ENCODE measurements at regions not wholly inside any gene's neighbourhood (a gene's known extent, or its start where the extent isn't known, plus 50 kb on each side); places are given as distances from the start of the nearest gene placed in this dataset.

DNA sequence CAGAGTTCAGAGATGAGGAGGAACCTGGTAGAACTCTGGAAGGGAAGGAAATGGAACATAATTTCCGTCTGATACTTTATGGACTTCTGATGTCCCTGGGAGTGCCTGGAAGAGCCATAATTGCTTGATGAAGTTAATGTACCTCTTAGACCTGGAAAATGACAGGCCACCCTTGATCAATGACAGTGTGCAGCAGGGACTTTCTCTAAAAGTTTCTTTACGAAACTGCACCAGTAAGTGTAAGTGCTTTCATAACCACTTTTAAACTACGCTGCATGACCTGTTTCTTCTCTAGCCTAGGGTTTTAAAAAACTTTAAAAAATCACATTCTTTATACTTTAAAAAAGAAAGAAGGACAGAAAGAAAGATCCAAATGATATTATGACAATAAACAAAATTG is 164.5 kb downstream of the LPIN1 start:
- peaks cover 14% of the 10 kb centered on the region for H3K27me3 Mint-ChIP-seq (ENCODE audit: insufficient read depth)
- peaks cover 7% of the 10 kb centered on the region; the same call in 1 of the 2 replicates for H3K36me3 Mint-ChIP-seq (ENCODE audit: low read depth)
- H3K9me3 Mint-ChIP-seq, result peaks cover 5% of the 10 kb centered on the region
- H3K4me3 Mint-ChIP-seq, result no peak overlapping the region
- no peak overlapping the region for H3K27ac Mint-ChIP-seq
- H3K4me1 Mint-ChIP-seq (ENCODE audit: low read depth), result no peaks in the 10 kb centered on the region
- no peak for DNase-seq
- TF ChIP-seq, protein P1, sequence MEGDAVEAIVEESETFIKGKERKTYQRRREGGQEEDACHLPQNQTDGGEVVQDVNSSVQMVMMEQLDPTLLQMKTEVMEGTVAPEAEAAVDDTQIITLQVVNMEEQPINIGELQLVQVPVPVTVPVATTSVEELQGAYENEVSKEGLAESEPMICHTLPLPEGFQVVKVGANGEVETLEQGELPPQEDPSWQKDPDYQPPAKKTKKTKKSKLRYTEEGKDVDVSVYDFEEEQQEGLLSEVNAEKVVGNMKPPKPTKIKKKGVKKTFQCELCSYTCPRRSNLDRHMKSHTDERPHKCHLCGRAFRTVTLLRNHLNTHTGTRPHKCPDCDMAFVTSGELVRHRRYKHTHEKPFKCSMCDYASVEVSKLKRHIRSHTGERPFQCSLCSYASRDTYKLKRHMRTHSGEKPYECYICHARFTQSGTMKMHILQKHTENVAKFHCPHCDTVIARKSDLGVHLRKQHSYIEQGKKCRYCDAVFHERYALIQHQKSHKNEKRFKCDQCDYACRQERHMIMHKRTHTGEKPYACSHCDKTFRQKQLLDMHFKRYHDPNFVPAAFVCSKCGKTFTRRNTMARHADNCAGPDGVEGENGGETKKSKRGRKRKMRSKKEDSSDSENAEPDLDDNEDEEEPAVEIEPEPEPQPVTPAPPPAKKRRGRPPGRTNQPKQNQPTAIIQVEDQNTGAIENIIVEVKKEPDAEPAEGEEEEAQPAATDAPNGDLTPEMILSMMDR (IDR thresholded peaks at IDR 0.05), result no peak

DNA sequence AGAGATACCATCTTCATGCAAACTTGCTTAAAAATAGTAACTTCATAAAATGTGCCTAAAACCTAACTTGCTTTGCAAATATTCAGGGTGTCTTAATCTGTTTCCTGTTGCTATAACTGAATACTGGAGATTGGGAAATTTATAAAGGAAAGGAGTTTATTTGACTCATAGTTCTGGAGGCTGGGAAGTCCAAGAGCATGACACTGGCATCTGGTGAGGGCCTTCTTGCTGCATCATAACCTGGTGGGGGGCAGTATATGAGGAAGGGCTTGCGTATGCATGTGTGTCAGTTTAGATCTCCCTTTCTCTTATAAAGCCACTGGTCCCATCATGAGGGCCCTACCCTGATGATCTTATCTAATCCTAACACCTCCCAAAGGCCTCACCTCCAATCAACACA is 166.5 kb downstream of the LPIN1 start:
- H3K36me3 Mint-ChIP-seq (ENCODE audit: low read depth), result peaks cover 7% of the 10 kb centered on the region; the same call in 1 of the 2 replicates
- no peak overlapping the region for H3K4me3 Mint-ChIP-seq
- no peak overlapping the region for H3K27ac Mint-ChIP-seq
- no peaks in the 10 kb centered on the region for H3K4me1 Mint-ChIP-seq (ENCODE audit: low read depth)
- peaks cover 5% of the 10 kb centered on the region for H3K9me3 Mint-ChIP-seq
- TF ChIP-seq, protein P1 (IDR thresholded peaks at IDR 0.05), result no peak
- H3K27me3 Mint-ChIP-seq (ENCODE audit: insufficient read depth), result peaks cover 12% of the 10 kb centered on the region
- DNase-seq, result no peak

DNA sequence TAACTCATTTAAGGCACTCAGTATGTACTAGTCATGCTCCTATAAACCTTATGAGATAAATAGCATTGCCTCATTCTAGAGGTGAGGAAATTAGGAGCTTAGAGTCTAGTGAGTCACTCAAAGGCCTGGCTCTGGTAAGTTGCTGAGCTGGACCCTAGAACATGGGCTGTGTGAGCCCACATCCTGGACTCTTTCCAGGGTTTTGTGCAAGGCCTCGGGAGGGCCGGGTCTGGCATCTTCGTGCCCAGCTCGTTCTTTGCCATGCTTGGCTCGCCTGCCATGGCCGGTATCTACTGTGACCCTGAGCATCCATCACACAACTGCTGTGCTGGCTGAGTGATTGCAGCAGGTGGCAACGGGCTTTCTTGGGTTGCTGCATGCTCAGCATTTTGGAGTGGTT is 168.0 kb downstream of the LPIN1 start:
- peaks cover 5% of the 10 kb centered on the region for H3K9me3 Mint-ChIP-seq
- peaks cover 10% of the 10 kb centered on the region for H3K27me3 Mint-ChIP-seq (ENCODE audit: insufficient read depth)
- H3K4me3 Mint-ChIP-seq, result no peak overlapping the region
- peaks cover 7% of the 10 kb centered on the region; the same call in 1 of the 2 replicates for H3K36me3 Mint-ChIP-seq (ENCODE audit: low read depth)
- H3K27ac Mint-ChIP-seq, result no peak overlapping the region
- DNase-seq, result no peak
- TF ChIP-seq, protein P1 (IDR thresholded peaks at IDR 0.05), result no peak
- no peaks in the 10 kb centered on the region for H3K4me1 Mint-ChIP-seq (ENCODE audit: low read depth)

DNA sequence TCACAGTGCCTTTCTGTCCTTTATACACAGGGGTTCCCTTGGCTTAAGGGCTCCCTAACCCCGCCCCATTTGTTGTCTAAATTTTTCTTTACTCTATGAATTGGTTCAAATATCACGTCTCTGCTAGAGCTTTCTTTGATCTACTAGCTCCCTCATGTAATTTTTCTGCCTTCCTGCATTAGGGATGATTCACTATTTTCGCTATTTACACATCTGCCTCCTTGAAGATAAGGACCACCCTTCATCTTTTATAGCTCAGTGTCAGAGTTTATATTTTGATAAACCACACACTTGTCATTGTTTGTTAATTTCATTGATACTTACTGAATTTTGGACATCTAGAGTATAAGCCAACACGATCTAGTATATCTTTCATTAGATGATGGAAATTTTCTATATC is 169.2 kb downstream of the LPIN1 start:
- Mint-ChIP-seq H3K27ac (no peak overlapping the region), H3K9me3 (peaks cover 5% of the 10 kb centered on the region)

DNA sequence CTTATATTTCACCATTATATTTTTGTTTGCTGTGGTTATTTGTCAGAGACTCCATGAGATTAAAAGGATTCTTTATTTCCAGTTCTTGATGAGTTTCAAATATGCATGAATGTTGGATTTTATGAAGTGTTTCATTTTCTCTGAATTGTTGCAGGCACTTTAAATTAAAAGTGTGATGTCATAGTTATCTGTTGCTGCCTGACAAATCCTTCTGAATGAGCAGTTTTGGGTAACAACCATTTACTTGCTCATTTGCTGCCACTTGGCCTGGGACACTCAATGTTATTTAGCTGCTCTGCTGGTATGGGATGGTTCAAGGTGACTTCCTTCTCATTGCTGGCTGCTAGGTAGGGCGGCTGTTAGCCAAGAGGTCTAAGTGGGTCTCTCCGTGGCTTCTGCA is 173.5 kb downstream of the LPIN1 start:
- no peak for DNase-seq
- H3K36me3 Mint-ChIP-seq (ENCODE audit: low read depth), result no peaks in the 10 kb centered on the region
- no peak overlapping the region for H3K27ac Mint-ChIP-seq
- no peak overlapping the region for H3K4me3 Mint-ChIP-seq
- no peaks in the 10 kb centered on the region for H3K9me3 Mint-ChIP-seq
- peaks cover 21% of the 10 kb centered on the region for H3K27me3 Mint-ChIP-seq (ENCODE audit: insufficient read depth)
- no peaks in the 10 kb centered on the region for H3K4me1 Mint-ChIP-seq (ENCODE audit: low read depth)
- TF ChIP-seq, protein P1 (IDR thresholded peaks at IDR 0.05), result no peak

More for the DNA sequence above, 169.2 kb downstream of the LPIN1 start:
- H3K4me1 Mint-ChIP-seq (ENCODE audit: low read depth), result no peaks in the 10 kb centered on the region
- TF ChIP-seq, protein P1 (IDR thresholded peaks at IDR 0.05), result no peak
- H3K36me3 Mint-ChIP-seq (ENCODE audit: low read depth), result peaks cover 7% of the 10 kb centered on the region; the same call in 1 of the 2 replicates
- DNase-seq, result no peak
- no peak overlapping the region for H3K4me3 Mint-ChIP-seq
- H3K27me3 Mint-ChIP-seq (ENCODE audit: insufficient read depth), result peaks cover 8% of the 10 kb centered on the region

Data from HFFc6 (cell line).